NT2/D1 (cell line): ENCODE measurements at regions not wholly inside any gene's neighbourhood (a gene's known extent, or its start where the extent isn't known, plus 50 kb on each side); places are given as distances from the start of the nearest gene placed in this dataset.

Source experiments
- SUZ12 ChIP-seq: IDR thresholded peaks from 2 replicates; pipeline ENCODE4 v1.6.1; 2011; ENCODE audit not compliant: insufficient read length, insufficient read depth; ENCODE audit errors: extremely low read depth
- YY1 ChIP-seq: IDR thresholded peaks from 2 replicates; pipeline ENCODE4 v1.6.1; 2011; ENCODE audit not compliant: insufficient read length, insufficient read depth
- ZNF274 ChIP-seq: IDR thresholded peaks from 2 replicates; pipeline ENCODE4 v1.6.1; 2011; ENCODE audit warnings: mild to moderate bottlenecking, low read depth, low read length

DNA sequence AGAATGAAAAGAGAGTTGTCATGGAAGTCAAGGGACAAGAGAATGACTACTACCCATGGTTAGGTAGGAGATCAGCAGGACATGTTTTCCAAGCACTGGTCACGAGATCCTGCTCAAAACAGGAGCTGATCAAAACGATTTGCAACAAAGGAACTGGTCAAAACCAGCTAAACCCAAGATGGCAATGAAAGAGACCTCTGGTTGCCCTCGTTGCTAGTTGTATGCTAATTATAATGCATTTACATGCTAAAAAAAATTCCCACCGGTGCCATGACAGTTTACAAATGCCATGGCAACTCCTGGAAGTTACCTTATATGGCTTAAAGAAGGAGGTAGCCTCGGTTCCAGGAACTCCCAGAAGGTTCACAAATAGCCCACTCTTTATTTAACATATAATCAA is 95.0 kb upstream of the OTX2 start:
- TF ChIP-seq YY1 (no peak), SUZ12 (no peak), ZNF274 (no peak)
